ENCODE measurements at regions not wholly inside any gene's neighbourhood (a gene's known extent, or its start where the extent isn't known, plus 50 kb on each side); places are given as distances from the start of the nearest gene placed in this dataset.

GRCh38 chr4:128346054-128346716, 58.6 kb upstream of the PGRMC2 start:
- peaks cover 19% of the 10 kb centered on the region; the same call in 1 of the 2 replicates for H3K9me3 ChIP-seq (ENCODE audit: insufficient read depth, low read length)
- no peak overlapping the region for H3K4me3 ChIP-seq (ENCODE audit: insufficient read length, low read depth)
- TF ChIP-seq YY1 (IDR thresholded peaks at IDR 0.05; ENCODE audit: insufficient read depth, insufficient read length) (no peak), ZNF274 (IDR thresholded peaks at IDR 0.05; ENCODE audit: low read depth, low read length) (no peak), SUZ12 (IDR thresholded peaks at IDR 0.05; ENCODE audit: extremely low read depth, insufficient read depth, insufficient read length) (no peak)
- H3K36me3 ChIP-seq (ENCODE audit: insufficient read depth, insufficient read length, low read length), result peaks cover 3% of the 10 kb centered on the region
- no peak for DNase-seq (ENCODE audit: low read depth, low spot score)
- no peaks in the 10 kb centered on the region for H3K4me1 ChIP-seq (ENCODE audit: insufficient read depth, insufficient read length)
- H3K9ac ChIP-seq (ENCODE audit: insufficient read length, low read depth), result no peak overlapping the region
- no peaks in the 10 kb centered on the region for H3K27me3 ChIP-seq (ENCODE audit: insufficient read depth, insufficient read length)

- Histone ChIP-seq H3K9me3 (ENCODE audit: insufficient read depth, low read length) (peaks cover 15% of the 10 kb centered on the region; the same call in 1 of the 2 replicates), H3K36me3 (ENCODE audit: insufficient read depth, insufficient read length, low read length) (peaks cover under 1% of the 10 kb centered on the region), H3K4me1 (ENCODE audit: insufficient read depth, insufficient read length) (no peaks in the 10 kb centered on the region), H3K27me3 (ENCODE audit: insufficient read depth, insufficient read length) (no peaks in the 10 kb centered on the region), H3K9ac (ENCODE audit: insufficient read length, low read depth) (no peak overlapping the region), H3K4me3 (ENCODE audit: insufficient read length, low read depth) (no peak overlapping the region)
- DNase-seq (ENCODE audit: low read depth, low spot score), result no peak
- TF ChIP-seq SUZ12 (IDR thresholded peaks at IDR 0.05; ENCODE audit: extremely low read depth, insufficient read depth, insufficient read length) (no peak), ZNF274 (IDR thresholded peaks at IDR 0.05; ENCODE audit: low read depth, low read length) (no peak), YY1 (IDR thresholded peaks at IDR 0.05; ENCODE audit: insufficient read depth, insufficient read length) (no peak)
Measured at GRCh38 chr4:128345650-128346049, 58.0 kb upstream of the PGRMC2 start.

DNA sequence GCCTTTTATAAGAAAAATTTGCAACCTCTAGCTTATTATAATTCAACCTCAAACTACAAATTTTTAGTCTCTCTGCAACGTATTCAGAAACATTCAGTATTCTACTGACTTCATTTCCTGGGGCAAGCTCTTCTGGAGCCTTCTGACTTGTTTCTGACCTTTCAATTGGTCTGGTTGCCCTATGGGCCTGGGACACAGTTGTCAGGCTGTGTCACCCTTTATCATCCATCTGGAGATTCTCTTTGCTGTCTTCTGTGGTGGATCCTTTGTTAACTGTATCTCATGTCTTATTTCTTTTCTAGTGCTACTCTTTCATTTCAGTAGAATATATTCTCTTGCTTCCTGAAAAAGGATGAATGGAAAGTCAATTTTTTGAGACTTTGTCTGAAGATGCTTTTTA, 55.1 kb upstream of the PGRMC2 start:
- no peaks in the 10 kb centered on the region for H3K4me1 ChIP-seq (ENCODE audit: insufficient read depth, insufficient read length)

DNA sequence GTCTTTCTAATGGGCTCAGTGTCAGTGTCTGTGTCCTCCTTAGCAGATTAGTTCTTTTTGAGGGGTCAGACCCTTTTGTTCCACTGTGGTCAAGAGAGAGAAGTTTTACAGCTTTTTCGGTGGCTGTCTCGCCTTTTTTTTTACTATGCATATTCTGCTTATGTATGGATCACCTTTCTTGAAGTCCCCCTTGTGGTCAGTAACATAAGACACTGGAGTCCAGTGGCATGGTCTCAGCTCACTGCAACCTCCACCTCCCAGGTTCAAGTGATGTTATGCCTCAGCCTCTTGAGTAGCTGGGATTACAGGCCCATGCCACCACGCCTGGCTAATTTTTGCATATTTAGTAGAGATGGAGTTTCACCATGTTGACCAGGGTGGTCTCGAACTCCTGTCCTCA, 54.0 kb upstream of the PGRMC2 start:
- Histone ChIP-seq H3K27me3 (ENCODE audit: insufficient read depth, insufficient read length) (no peaks in the 10 kb centered on the region), H3K36me3 (ENCODE audit: insufficient read depth, insufficient read length, low read length) (no peaks in the 10 kb centered on the region), H3K4me1 (ENCODE audit: insufficient read depth, insufficient read length) (no peaks in the 10 kb centered on the region), H3K9me3 (ENCODE audit: insufficient read depth, low read length) (no peaks in the 10 kb centered on the region), H3K9ac (ENCODE audit: insufficient read length, low read depth) (no peak overlapping the region), H3K4me3 (ENCODE audit: insufficient read length, low read depth) (no peak overlapping the region)
- TF ChIP-seq YY1 (IDR thresholded peaks at IDR 0.05; ENCODE audit: insufficient read depth, insufficient read length) (no peak), ZNF274 (IDR thresholded peaks at IDR 0.05; ENCODE audit: low read depth, low read length) (no peak), SUZ12 (IDR thresholded peaks at IDR 0.05; ENCODE audit: extremely low read depth, insufficient read depth, insufficient read length) (no peak)
- DNase-seq (ENCODE audit: low read depth, low spot score), result no peak

More for the DNA sequence above, 55.1 kb upstream of the PGRMC2 start:
- no peaks in the 10 kb centered on the region for H3K27me3 ChIP-seq (ENCODE audit: insufficient read depth, insufficient read length)
- no peak overlapping the region for H3K9ac ChIP-seq (ENCODE audit: insufficient read length, low read depth)
- no peak for DNase-seq (ENCODE audit: low read depth, low spot score)
- no peaks in the 10 kb centered on the region for H3K9me3 ChIP-seq (ENCODE audit: insufficient read depth, low read length)
- H3K36me3 ChIP-seq (ENCODE audit: insufficient read depth, insufficient read length, low read length), result no peaks in the 10 kb centered on the region
- no peak for TF ChIP-seq YY1 (IDR thresholded peaks at IDR 0.05; ENCODE audit: insufficient read depth, insufficient read length)
- no peak for TF ChIP-seq SUZ12 (IDR thresholded peaks at IDR 0.05; ENCODE audit: extremely low read depth, insufficient read depth, insufficient read length)
- TF ChIP-seq ZNF274 (IDR thresholded peaks at IDR 0.05; ENCODE audit: low read depth, low read length), result no peak
- no peak overlapping the region for H3K4me3 ChIP-seq (ENCODE audit: insufficient read length, low read depth)

DNA sequence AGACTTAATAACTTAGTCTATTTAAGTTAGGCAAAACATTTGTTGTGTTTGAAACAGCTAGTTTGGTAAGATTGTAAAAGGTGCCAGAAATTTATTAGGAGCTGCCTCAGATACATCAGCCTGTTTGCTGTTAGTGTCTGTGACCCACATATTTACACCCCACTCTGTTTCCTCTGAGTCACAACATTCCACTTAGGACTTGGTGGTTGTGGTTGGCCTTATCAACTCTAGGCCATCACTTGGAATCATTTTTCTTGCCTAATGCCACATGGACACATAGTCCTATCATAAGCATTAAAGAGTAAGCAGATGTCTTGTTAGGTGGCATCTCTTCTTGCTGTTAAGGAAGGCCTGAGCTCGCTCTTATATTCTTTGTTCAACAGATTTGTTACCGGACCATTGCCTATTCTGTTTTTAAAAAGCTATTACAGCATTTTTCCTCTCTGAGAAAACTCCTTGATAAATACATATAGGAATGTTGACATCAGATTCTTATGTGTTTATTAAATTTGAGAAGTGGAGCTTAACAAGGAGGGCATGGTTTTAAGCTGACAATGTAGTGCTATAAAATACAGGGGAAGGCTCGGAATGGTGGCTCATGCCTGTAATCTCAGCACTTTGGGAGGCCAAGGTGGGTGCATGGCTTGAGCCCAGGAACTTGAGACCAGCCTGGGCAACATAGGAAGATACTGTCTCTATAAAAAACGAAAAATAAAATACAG, 51.2 kb upstream of the PGRMC2 start:
- Histone ChIP-seq H3K4me1 (ENCODE audit: insufficient read depth, insufficient read length) (no peaks in the 10 kb centered on the region), H3K9ac (ENCODE audit: insufficient read length, low read depth) (no peak overlapping the region), H3K36me3 (ENCODE audit: insufficient read depth, insufficient read length, low read length) (no peaks in the 10 kb centered on the region), H3K27me3 (ENCODE audit: insufficient read depth, insufficient read length) (no peaks in the 10 kb centered on the region), H3K9me3 (ENCODE audit: insufficient read depth, low read length) (no peaks in the 10 kb centered on the region), H3K4me3 (ENCODE audit: insufficient read length, low read depth) (no peak overlapping the region)
- no peak for DNase-seq (ENCODE audit: low read depth, low spot score)
- no peak for TF ChIP-seq SUZ12 (IDR thresholded peaks at IDR 0.05; ENCODE audit: extremely low read depth, insufficient read depth, insufficient read length)

DNA sequence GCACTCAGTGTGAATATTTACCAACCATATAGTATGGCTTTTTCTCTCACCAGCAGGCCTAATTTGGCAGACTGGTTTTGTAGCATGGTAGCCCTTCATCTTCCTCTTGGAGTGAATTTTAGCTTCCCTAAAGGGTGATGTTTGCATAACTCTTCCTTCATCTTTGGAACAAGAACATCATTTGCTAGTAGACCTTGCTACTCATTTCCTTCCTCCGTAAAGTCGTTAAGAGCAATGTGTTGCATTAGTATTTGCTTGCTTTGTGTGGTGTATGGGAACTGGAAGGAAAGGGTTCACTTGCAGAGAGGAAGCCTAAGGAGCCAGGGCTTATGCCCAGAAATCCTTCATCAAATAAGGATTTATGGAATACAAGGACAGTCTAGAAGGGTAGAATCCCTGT, 50.2 kb upstream of the PGRMC2 start:
- no peak for TF ChIP-seq ZNF274 (IDR thresholded peaks at IDR 0.05; ENCODE audit: low read depth, low read length)
- no peak for TF ChIP-seq SUZ12 (IDR thresholded peaks at IDR 0.05; ENCODE audit: extremely low read depth, insufficient read depth, insufficient read length)
- no peak for TF ChIP-seq YY1 (IDR thresholded peaks at IDR 0.05; ENCODE audit: insufficient read depth, insufficient read length)
- H3K4me3 ChIP-seq (ENCODE audit: insufficient read length, low read depth), result no peak overlapping the region

More for the DNA sequence above, 50.2 kb upstream of the PGRMC2 start:
- no peaks in the 10 kb centered on the region for H3K36me3 ChIP-seq (ENCODE audit: insufficient read depth, insufficient read length, low read length)
- H3K27me3 ChIP-seq (ENCODE audit: insufficient read depth, insufficient read length), result no peaks in the 10 kb centered on the region
- DNase-seq (ENCODE audit: low read depth, low spot score), result no peak
- no peaks in the 10 kb centered on the region for H3K9me3 ChIP-seq (ENCODE audit: insufficient read depth, low read length)
- no peaks in the 10 kb centered on the region for H3K4me1 ChIP-seq (ENCODE audit: insufficient read depth, insufficient read length)
- H3K9ac ChIP-seq (ENCODE audit: insufficient read length, low read depth), result no peak overlapping the region

Measured in NT2/D1 (cell line).